Activated CD4-positive, alpha-beta T cell treated with anti-CD3 and anti-CD28 coated beads, Interleukin-2, amount 10 ng/mL, durations not matched to agents 7 days and 5 days (primary cell): ENCODE measurements at regions not wholly inside any gene's neighbourhood (a gene's known extent, or its start where the extent isn't known, plus 50 kb on each side); places are given as distances from the start of the nearest gene placed in this dataset.

ENCODE experiments used
- CTCF ChIA-PET: fragments of 350-600 bp; sonication (Branson Sonifier 250); formaldehyde crosslinking; loops from one replicate; lab custom pipeline; 2021; ENCODE audit warnings: antibody characterized with exemption; lab: Charles Lee
- POLR2A ChIA-PET: fragments of 350-600 bp; sonication (Branson Sonifier 250); formaldehyde crosslinking; loops from one replicate; lab custom pipeline; 2021; ENCODE audit warnings: antibody characterized with exemption; lab: Charles Lee
- DNase-seq: peaks from one replicate; pipeline ENCODE4 v3.0.0-alpha.2; 2020
- H3K27ac Mint-ChIP-seq: one replicate; pipeline ENCODE4 v1.8.0; 2021; ENCODE audit warnings: mild to moderate bottlenecking, moderate library complexity, mixed read lengths
- H3K27me3 Mint-ChIP-seq: one replicate; pipeline ENCODE4 v1.8.0; 2021; ENCODE audit warnings: mixed read lengths
- H3K36me3 Mint-ChIP-seq: one replicate; pipeline ENCODE4 v1.8.0; 2021; ENCODE audit warnings: low read depth, mixed read lengths
- H3K4me1 Mint-ChIP-seq: one replicate; pipeline ENCODE4 v1.8.0; 2021; ENCODE audit warnings: mixed read lengths
- H3K4me3 Mint-ChIP-seq: one replicate; pipeline ENCODE4 v1.8.0; 2021; ENCODE audit warnings: mild to moderate bottlenecking, moderate library complexity, mixed read lengths
- H3K9me3 Mint-ChIP-seq: one replicate; pipeline ENCODE4 v1.8.0; 2021; ENCODE audit warnings: mixed read lengths

GRCh38 chr5:83785176-83785668 is 64.6 kb upstream of the HAPLN1 start:
- Mint-ChIP-seq H3K27me3 (no peaks in the 10 kb centered on the region), H3K27ac (no peak overlapping the region), H3K4me1 (no peaks in the 10 kb centered on the region), H3K4me3 (no peak overlapping the region), H3K9me3 (no peaks in the 10 kb centered on the region), H3K36me3 (no peaks in the 10 kb centered on the region)
- DNase-seq = no peak
- CTCF ChIA-PET = no interaction called here
- POLR2A ChIA-PET = no interaction called here

DNA sequence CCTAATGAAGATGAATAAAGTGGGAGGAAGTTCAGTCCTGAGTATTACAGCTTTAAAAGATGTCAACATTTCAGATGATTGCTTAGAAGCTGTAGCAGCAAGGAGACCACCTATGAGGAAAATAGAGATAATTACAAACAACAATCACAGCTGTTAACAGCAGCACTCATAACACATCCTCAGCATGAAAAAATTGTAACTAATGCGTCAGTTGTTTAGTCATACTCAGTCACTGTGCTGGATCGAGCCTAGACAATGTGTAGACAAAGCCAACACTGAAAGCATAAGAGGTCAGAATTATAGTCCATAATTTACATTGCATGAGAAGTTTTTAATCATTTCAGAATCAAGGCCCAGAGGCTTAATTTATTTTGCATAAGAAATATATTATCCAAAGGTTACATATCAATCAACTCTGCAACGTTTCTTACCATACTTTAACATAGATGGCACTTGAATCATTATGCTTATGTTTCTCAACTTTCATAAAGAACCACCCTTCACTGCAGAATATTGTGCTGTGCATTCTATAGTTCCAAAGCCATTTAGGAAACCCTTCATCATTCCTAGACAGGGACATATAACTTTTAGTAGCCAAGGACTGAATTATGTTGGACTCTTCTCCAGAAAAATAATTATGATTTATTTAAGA is 60.2 kb upstream of the HAPLN1 start:
- ChIA-PET CTCF (no interaction called here), POLR2A (no interaction called here)
- H3K36me3 Mint-ChIP-seq = no peaks in the 10 kb centered on the region
- no peaks in the 10 kb centered on the region for H3K27me3 Mint-ChIP-seq
- no peak for DNase-seq
- no peak overlapping the region for H3K4me3 Mint-ChIP-seq
- H3K27ac Mint-ChIP-seq = no peak overlapping the region
- H3K9me3 Mint-ChIP-seq = no peaks in the 10 kb centered on the region
- no peaks in the 10 kb centered on the region for H3K4me1 Mint-ChIP-seq

DNA sequence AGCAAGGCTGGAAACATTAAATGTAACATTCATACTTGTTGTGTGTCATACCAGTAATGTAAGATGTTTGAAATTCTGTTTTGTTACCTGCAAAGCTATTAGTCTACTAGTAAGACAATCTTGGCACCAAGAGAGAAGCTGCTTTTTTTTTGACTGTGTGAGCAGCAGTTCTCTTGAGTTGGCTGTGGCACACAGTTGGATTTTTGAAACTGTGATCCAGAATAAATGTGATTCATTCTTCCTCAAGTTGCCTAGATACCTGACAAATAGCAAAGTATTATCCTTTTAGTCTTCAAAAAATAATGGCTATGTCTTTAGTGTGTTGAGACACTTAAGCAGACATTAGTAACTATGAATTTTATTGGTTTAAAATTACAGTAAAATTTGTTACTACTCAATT is 57.2 kb upstream of the HAPLN1 start:
- ChIA-PET CTCF (no interaction called here), POLR2A (no interaction called here)
- no peak overlapping the region for H3K4me3 Mint-ChIP-seq
- no peak overlapping the region for H3K27ac Mint-ChIP-seq
- no peaks in the 10 kb centered on the region for H3K9me3 Mint-ChIP-seq
- H3K27me3 Mint-ChIP-seq = no peaks in the 10 kb centered on the region
- H3K36me3 Mint-ChIP-seq = no peaks in the 10 kb centered on the region
- DNase-seq = no peak
- H3K4me1 Mint-ChIP-seq = no peaks in the 10 kb centered on the region

GRCh38 chr5:83776437-83777031 is 55.9 kb upstream of the HAPLN1 start:
- DNase-seq = no peak
- no peaks in the 10 kb centered on the region for H3K4me1 Mint-ChIP-seq
- H3K27me3 Mint-ChIP-seq = no peaks in the 10 kb centered on the region
- H3K9me3 Mint-ChIP-seq = no peaks in the 10 kb centered on the region
- CTCF ChIA-PET = no interaction called here
- H3K4me3 Mint-ChIP-seq = no peak overlapping the region
- H3K27ac Mint-ChIP-seq = no peak overlapping the region
- H3K36me3 Mint-ChIP-seq = no peaks in the 10 kb centered on the region
- POLR2A ChIA-PET = no interaction called here
